ENCODE measurements at regions not wholly inside any gene's neighbourhood (a gene's known extent, or its start where the extent isn't known, plus 50 kb on each side); places are given as distances from the start of the nearest gene placed in this dataset.
A peak's percentile ranks its signal among the peaks of the same experiment; 100 is the strongest.

DNA sequence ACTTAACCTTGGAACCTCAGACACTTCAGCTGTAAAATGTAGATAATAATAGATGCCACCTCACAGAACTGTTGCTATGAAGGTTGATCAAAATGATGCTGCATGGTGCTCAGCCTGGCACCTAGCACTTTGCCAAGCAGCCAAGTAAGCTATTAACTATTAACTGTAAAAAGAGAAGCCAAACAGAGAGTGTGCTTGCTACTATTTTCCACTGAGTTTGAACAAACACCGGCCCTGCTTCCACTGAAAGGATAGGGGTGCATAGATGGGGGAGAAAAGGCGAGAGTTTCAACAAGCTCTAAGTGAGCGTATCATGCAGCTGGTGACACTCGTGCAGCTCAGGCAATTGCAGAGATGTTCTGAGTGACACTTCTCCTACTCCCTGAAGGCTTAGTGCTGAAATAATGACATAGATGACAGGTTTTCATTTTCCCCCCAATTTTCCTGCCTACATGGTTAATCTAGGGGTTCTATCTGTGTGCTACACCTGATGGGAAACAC is 78.2 kb downstream of the GPR88 start:
- in situ Hi-C loops (cut with HindIII; ENCODE audit: low sequenced_read_pairs), result no loop called here
- no peak for DNase-seq (ENCODE audit: low read depth)
- TF ChIP-seq, protein P1, sequence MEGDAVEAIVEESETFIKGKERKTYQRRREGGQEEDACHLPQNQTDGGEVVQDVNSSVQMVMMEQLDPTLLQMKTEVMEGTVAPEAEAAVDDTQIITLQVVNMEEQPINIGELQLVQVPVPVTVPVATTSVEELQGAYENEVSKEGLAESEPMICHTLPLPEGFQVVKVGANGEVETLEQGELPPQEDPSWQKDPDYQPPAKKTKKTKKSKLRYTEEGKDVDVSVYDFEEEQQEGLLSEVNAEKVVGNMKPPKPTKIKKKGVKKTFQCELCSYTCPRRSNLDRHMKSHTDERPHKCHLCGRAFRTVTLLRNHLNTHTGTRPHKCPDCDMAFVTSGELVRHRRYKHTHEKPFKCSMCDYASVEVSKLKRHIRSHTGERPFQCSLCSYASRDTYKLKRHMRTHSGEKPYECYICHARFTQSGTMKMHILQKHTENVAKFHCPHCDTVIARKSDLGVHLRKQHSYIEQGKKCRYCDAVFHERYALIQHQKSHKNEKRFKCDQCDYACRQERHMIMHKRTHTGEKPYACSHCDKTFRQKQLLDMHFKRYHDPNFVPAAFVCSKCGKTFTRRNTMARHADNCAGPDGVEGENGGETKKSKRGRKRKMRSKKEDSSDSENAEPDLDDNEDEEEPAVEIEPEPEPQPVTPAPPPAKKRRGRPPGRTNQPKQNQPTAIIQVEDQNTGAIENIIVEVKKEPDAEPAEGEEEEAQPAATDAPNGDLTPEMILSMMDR (IDR thresholded peaks at IDR 0.05; ENCODE audit: low read depth, low read length, missing control alignments), result no peak
- H3K4me3 ChIP-seq (ENCODE audit: low read depth, low read length), result no peak overlapping the region

DNA sequence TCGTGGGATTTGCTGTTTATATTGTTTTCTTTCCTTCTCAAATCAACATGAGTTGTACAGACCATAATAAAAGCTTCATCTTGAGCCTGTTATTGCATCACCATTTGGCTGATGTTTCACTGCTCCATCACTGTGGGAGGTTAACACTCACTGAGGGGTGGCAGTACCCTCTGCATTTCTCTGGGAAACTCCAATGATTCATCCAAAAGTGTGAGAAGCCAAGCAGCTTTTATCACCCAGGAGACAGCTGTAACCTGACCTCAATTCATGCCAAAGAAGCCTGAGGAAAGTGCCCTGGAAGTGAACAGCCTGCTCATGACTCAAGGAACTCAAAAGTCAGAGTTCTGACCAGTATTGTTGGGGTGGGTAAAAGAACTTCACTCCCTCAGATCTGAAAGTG is 84.1 kb downstream of the GPR88 start:
- no peak overlapping the region for H3K4me3 ChIP-seq (ENCODE audit: low read depth, low read length)
- in situ Hi-C loops (cut with HindIII; ENCODE audit: low sequenced_read_pairs), result no loop called here
- peak; percentile 91 for DNase-seq (ENCODE audit: low read depth)
- TF ChIP-seq, protein P1 (IDR thresholded peaks at IDR 0.05; ENCODE audit: low read depth, low read length, missing control alignments), result no peak

DNA sequence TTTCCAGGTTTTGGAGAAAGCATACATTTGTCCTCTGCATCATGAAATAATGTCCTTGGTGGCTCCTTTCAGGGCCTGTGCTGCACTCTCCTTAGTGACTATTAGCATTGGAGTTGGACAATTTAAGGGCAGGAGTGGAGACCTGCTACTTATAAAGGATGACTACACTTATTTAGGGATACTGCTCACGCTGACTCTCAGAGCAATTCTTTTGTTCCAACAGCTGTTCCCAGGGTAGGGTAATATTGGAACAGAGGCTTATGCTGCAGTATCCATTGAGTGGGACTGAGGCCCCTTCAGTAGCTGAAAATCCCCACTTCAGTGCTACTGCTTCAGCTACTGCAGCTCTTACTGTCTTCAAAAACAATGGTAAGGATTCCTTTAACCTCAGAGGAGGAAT is 84.6 kb downstream of the GPR88 start:
- in situ Hi-C loops (cut with HindIII; ENCODE audit: low sequenced_read_pairs), result no loop called here
- TF ChIP-seq, protein P1 (IDR thresholded peaks at IDR 0.05; ENCODE audit: low read depth, low read length, missing control alignments), result no peak
- H3K4me3 ChIP-seq (ENCODE audit: low read depth, low read length), result no peak overlapping the region
- no peak for DNase-seq (ENCODE audit: low read depth)

DNA sequence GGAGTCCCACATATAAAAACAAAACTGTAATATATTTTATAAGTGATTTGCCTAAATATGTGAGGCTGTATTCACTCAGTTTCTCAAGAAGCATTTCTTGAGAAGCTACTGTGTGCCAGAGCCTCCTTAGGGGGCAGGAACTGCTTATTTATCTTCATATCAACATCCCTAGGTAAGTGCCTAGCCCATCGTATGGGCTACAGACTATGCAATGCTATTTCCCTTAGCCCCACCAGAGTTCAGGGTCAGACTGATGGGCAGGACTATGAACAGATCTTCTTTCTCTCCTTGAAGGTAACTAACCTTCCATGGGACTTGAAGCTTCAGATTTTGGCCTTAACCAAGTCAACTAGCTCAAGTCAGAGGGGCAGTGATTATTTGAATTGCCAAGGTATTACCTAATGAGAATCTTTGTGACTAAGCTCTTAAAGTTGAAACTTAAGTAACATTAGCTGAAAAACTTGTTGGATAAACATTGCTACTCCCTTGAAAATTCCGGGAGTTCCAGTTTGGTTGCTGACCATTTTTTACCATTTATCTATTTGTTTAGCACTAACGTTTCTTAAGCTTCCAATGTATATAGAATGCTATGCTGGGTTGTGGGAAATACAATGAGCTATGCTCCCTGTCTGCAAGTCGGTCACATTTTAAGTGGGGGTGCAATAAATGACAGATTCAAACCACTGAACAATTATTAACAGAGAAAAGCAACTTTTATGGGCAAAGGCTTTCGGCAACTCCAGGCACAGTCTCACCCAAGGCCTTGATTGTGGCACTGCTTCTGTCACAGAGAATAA is 85.2 kb downstream of the GPR88 start:
- DNase-seq (ENCODE audit: low read depth), result no peak
- TF ChIP-seq, protein P1 (IDR thresholded peaks at IDR 0.05; ENCODE audit: low read depth, low read length, missing control alignments), result no peak
- in situ Hi-C loops (cut with HindIII; ENCODE audit: low sequenced_read_pairs), result no loop called here
- H3K4me3 ChIP-seq (ENCODE audit: low read depth, low read length), result no peak overlapping the region

DNA sequence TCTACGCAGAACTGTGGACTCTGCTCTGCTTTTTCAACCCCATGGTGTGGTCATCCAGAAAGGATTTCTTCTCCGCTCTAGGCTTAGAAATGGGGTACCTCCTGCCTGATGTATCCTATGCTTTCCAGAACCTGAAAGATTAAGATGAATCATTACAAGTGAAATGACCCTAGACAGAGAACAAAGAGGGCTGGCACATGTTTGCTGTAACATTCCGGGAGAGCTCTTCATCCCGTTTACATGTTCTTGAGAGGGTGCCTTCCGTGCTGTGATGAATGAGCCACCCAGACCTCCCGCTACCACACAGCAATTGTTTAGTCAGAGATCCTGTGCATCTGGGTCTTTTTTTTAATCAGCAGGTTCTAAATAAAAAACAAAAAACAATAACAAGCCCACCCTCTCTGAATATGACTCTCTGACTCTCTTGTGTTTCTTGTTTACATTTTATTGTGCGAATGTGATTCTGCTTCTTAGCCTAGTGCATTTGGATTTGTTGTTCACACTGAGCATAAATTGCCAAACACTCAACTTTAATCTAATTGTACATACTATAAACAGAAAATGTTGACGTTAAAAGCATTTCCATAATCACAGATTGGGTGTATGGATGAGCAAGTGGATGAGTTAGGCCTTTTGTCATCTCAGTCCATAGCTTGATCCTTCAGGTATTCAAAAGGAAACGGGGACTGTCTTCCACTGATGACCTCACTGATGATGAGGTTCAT is 87.1 kb downstream of the GPR88 start:
- no peak overlapping the region for H3K4me3 ChIP-seq (ENCODE audit: low read depth, low read length)
- in situ Hi-C loops (cut with HindIII; ENCODE audit: low sequenced_read_pairs), result no loop called here
- DNase-seq (ENCODE audit: low read depth), result no peak
- TF ChIP-seq, protein P1 (IDR thresholded peaks at IDR 0.05; ENCODE audit: low read depth, low read length, missing control alignments), result no peak

DNA sequence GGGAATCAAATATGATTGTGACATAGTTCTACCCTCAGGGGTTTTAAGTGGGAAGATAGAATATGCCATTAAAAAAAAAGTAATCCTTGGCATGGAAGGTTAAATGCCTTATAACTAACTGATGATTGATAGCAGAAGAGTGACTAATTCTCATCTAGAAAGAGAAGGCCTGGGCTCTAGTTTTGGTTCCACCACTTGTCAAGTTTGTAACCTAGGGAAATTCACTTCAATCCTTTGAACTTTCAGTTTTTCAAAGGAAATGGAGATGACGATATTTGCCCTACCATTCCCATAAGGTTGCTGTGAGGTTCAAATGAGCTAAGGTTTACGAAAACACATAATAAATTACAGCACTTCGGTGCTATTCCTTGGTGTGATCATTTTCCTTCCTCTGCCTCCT is 88.5 kb downstream of the GPR88 start:
- TF ChIP-seq, protein P1 (IDR thresholded peaks at IDR 0.05; ENCODE audit: low read depth, low read length, missing control alignments), result no peak
- no peak for DNase-seq (ENCODE audit: low read depth)
- no peak overlapping the region for H3K4me3 ChIP-seq (ENCODE audit: low read depth, low read length)
- in situ Hi-C loops (cut with HindIII; ENCODE audit: low sequenced_read_pairs), result no loop called here
